MM.1S (cell line): ENCODE measurements at regions not wholly inside any gene's neighbourhood (a gene's known extent, or its start where the extent isn't known, plus 50 kb on each side); places are given as distances from the start of the nearest gene placed in this dataset.

ENCODE experiments used
- DNase-seq: peaks from one replicate; pipeline ENCODE4 v3.0.0-alpha.2; 2015
- H2AFZ ChIP-seq: fragments of 300-600 bp; sonication (generic); 2 replicates; pipeline ENCODE4 v1.6.0; 2016; ENCODE audit warnings: antibody characterized with exemption, low read length
- H3F3A ChIP-seq: fragments of 300-600 bp; sonication (generic); 2 replicates; pipeline ENCODE4 v1.6.1; 2016; ENCODE audit warnings: mild to moderate bottlenecking, antibody characterized with exemption, low read length, moderate library complexity, mixed read lengths; ENCODE audit not compliant: insufficient read depth
- H3K27ac ChIP-seq: fragments of 300-600 bp; sonication (generic); 2 replicates; pipeline ENCODE4 v1.5.1; 2016; ENCODE audit warnings: mild to moderate bottlenecking, low read length
- H3K27me3 ChIP-seq: fragments of 300-600 bp; sonication (generic); replicated peaks from 2 replicates; pipeline ENCODE4 v1.6.0; 2016; ENCODE audit warnings: low read length; ENCODE audit not compliant: insufficient read depth
- H3K36me3 ChIP-seq: fragments of 300-600 bp; sonication (generic); replicated peaks from 2 replicates; pipeline ENCODE4 v1.6.1; 2016; ENCODE audit warnings: mild to moderate bottlenecking, low read length, mixed read lengths; ENCODE audit not compliant: insufficient read depth
- H3K4me1 ChIP-seq: fragments of 300-600 bp; sonication (generic); 2 replicates; pipeline ENCODE4 v1.6.1; 2016; ENCODE audit warnings: low read length, mixed read lengths
- H3K4me2 ChIP-seq: fragments of 300-600 bp; sonication (generic); 2 replicates; pipeline ENCODE4 v1.6.0; 2016; ENCODE audit warnings: low read depth, low read length
- H3K4me3 ChIP-seq: fragments of 300-600 bp; sonication (generic); 2 replicates; pipeline ENCODE4 v1.5.1; 2016; ENCODE audit warnings: low read length, mixed read lengths
- H3K79me2 ChIP-seq: fragments of 300-600 bp; sonication (generic); 2 replicates; pipeline ENCODE4 v1.6.1; 2016; ENCODE audit warnings: mixed run types, low read length, mixed read lengths
- H3K9ac ChIP-seq: fragments of 300-600 bp; sonication (generic); 2 replicates; pipeline ENCODE4 v1.6.1; 2016; ENCODE audit warnings: low read length, mixed read lengths
- H3K9me2 ChIP-seq: fragments of 300-600 bp; sonication (generic); replicated peaks from 2 replicates; pipeline ENCODE4 v1.6.1; 2016; ENCODE audit warnings: mild to moderate bottlenecking, low read length, mixed read lengths; ENCODE audit not compliant: insufficient read depth
- H3K9me3 ChIP-seq: fragments of 300-600 bp; sonication (generic); replicated peaks from 2 replicates; pipeline ENCODE4 v1.6.1; 2016; ENCODE audit warnings: mild to moderate bottlenecking, low read length, mixed read lengths; ENCODE audit not compliant: insufficient read depth
- H4K20me1 ChIP-seq: fragments of 300-600 bp; sonication (generic); 2 replicates; pipeline ENCODE4 v1.6.1; 2016; ENCODE audit warnings: mild to moderate bottlenecking, low read length, moderate library complexity, mixed read lengths; ENCODE audit not compliant: insufficient read depth
- CTCF ChIP-seq: fragments of 300-600 bp; sonication (generic); IDR thresholded peaks from 2 replicates; pipeline ENCODE4 v1.5.1; 2016; ENCODE audit warnings: antibody characterized with exemption, low read length, mixed read lengths
- EZH2 ChIP-seq: fragments of 300-600 bp; sonication (generic); optimal IDR thresholded peaks from 2 replicates; pipeline ENCODE3; 2017; ENCODE audit warnings: low read depth, mild to moderate bottlenecking, antibody characterized with exemption, low read length, mixed read lengths
- EZH2phosphoT487 ChIP-seq: fragments of 300-600 bp; sonication (generic); IDR thresholded peaks from 2 replicates; pipeline ENCODE4 v1.6.1; 2018; ENCODE audit warnings: antibody characterized with exemption, low read length

GRCh38 chr12:114193474-114193873, 212.5 kb downstream of the TBX5 start:
- DNase-seq: no peak
- Histone ChIP-seq H2AFZ (no peak overlapping the region), H3K36me3 (no peaks in the 10 kb centered on the region), H3K79me2 (no peaks in the 10 kb centered on the region), H3F3A (no peaks in the 10 kb centered on the region), H3K9me2 (no peaks in the 10 kb centered on the region), H3K27ac (no peak overlapping the region), H3K4me2 (no peak overlapping the region), H3K9ac (no peak overlapping the region), H3K27me3 (no peaks in the 10 kb centered on the region), H4K20me1 (no peaks in the 10 kb centered on the region), H3K4me3 (no peak overlapping the region), H3K4me1 (no peaks in the 10 kb centered on the region), H3K9me3 (no peaks in the 10 kb centered on the region)
- TF ChIP-seq EZH2phosphoT487: no peak
- no peak for TF ChIP-seq CTCF
- no peak for TF ChIP-seq EZH2

GRCh38 chr12:114192549-114192948, 213.4 kb downstream of the TBX5 start:
- DNase-seq: no peak
- no peaks in the 10 kb centered on the region for H4K20me1 ChIP-seq

GRCh38 chr12:114192013-114192412, 213.9 kb downstream of the TBX5 start:
- Histone ChIP-seq H3F3A (no peaks in the 10 kb centered on the region), H3K27me3 (no peaks in the 10 kb centered on the region), H3K27ac (no peak overlapping the region), H3K4me1 (no peaks in the 10 kb centered on the region), H3K9me3 (no peaks in the 10 kb centered on the region), H3K36me3 (no peaks in the 10 kb centered on the region), H3K4me3 (no peak overlapping the region), H3K79me2 (no peaks in the 10 kb centered on the region), H2AFZ (no peak overlapping the region), H3K9ac (no peak overlapping the region), H3K4me2 (no peak overlapping the region), H3K9me2 (no peaks in the 10 kb centered on the region), H4K20me1 (no peaks in the 10 kb centered on the region)
- no peak for DNase-seq
- TF ChIP-seq CTCF: no peak
- TF ChIP-seq EZH2phosphoT487: no peak
- no peak for TF ChIP-seq EZH2

More at GRCh38 chr12:114192549-114192948, 213.4 kb downstream of the TBX5 start:
- Histone ChIP-seq H3K4me3 (no peak overlapping the region), H3K4me2 (no peak overlapping the region), H3K9me2 (no peaks in the 10 kb centered on the region), H3K9ac (no peak overlapping the region), H3K4me1 (no peaks in the 10 kb centered on the region), H3F3A (no peaks in the 10 kb centered on the region), H3K9me3 (no peaks in the 10 kb centered on the region), H3K27ac (no peak overlapping the region), H3K36me3 (no peaks in the 10 kb centered on the region), H3K27me3 (no peaks in the 10 kb centered on the region), H3K79me2 (no peaks in the 10 kb centered on the region), H2AFZ (no peak overlapping the region)
- TF ChIP-seq EZH2phosphoT487: no peak
- TF ChIP-seq CTCF: no peak
- TF ChIP-seq EZH2: no peak

GRCh38 chr12:114191581-114191980, 214.4 kb downstream of the TBX5 start:
- no peaks in the 10 kb centered on the region for H3K4me1 ChIP-seq
- TF ChIP-seq CTCF: no peak
- TF ChIP-seq EZH2: no peak
- TF ChIP-seq EZH2phosphoT487: no peak
- H4K20me1 ChIP-seq: no peaks in the 10 kb centered on the region
- H3K27me3 ChIP-seq: no peaks in the 10 kb centered on the region
- no peak overlapping the region for H3K27ac ChIP-seq
- no peak overlapping the region for H3K4me2 ChIP-seq
- no peak overlapping the region for H3K4me3 ChIP-seq
- H3K36me3 ChIP-seq: no peaks in the 10 kb centered on the region
- no peak for DNase-seq
- H2AFZ ChIP-seq: no peak overlapping the region
- no peaks in the 10 kb centered on the region for H3K79me2 ChIP-seq
- H3K9ac ChIP-seq: no peak overlapping the region
- H3K9me3 ChIP-seq: no peaks in the 10 kb centered on the region
- H3K9me2 ChIP-seq: no peaks in the 10 kb centered on the region
- H3F3A ChIP-seq: no peaks in the 10 kb centered on the region
